Activated CD4-positive, CD25-positive, alpha-beta regulatory T cell treated with anti-CD3 and anti-CD28 coated beads, Interleukin-2, amount 50 U/mL, for 24 hours (primary cell): ENCODE measurements at regions not wholly inside any gene's neighbourhood (a gene's known extent, or its start where the extent isn't known, plus 50 kb on each side); places are given as distances from the start of the nearest gene placed in this dataset.

Source experiments
- ATAC-seq, 2 donors: fragments of 150-1000 bp; cut with Tn5 transposase; one replicate each; pipeline ENCODE4 v1.10.0; 2021; ENCODE audit warnings: mild to moderate bottlenecking in 1 of 2, moderate library complexity in 1 of 2

DNA sequence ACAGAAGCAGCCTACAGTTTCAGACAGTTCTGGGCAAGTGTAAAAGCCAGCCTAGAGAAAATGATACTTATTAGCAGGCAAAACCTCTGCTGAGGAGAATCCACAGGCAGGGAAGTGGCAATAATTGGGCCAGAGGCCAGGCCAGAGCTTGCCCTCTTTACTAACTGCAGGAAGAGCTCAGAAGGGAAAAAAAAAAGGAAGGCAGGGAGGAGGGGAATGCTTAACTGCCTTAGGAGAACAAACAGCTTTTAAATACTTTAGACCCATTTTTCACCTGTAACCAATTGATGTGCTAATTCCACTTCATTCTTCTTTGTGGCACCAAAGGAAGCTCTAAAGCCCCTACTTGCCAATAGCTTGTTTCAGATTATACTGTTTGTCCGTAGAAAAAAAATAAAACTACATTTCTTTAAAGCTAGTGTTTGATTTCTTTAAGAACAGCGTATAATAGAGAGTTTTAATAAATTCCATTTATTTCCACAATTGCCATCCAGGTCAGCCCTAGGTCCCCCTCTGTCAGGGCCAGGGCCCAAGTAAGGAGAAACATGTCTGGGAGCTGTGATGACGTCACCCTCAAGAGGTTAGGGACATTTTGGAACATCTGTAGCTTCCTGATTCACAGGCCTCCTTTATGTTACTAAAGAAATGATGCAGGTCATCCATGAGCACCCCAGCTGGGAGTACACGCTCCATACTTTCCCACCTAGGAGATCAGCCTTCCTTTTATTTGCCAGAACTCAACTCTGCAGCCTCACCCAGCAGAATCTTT is 384.3 kb downstream of the CDC5L start:
- no peak for ATAC-seq

DNA sequence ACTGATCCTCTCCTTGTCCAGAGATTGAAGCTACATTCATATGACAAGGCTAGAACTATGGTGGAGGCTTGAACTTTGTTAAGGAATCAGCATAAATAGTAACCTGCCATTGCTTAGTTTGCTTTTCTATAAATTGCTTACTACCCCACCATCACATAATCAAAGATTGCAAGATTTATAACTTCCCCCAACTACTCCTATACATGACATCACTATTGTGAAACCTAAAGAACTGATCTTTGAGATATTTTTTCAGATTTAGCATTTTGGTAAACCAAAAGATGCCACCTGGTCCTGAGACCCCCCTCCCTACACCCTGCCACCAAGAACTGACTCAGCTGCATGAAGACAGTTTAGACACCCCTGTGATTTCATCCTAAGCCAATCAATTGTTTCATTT is 385.3 kb downstream of the CDC5L start:
- ATAC-seq: no peak

DNA sequence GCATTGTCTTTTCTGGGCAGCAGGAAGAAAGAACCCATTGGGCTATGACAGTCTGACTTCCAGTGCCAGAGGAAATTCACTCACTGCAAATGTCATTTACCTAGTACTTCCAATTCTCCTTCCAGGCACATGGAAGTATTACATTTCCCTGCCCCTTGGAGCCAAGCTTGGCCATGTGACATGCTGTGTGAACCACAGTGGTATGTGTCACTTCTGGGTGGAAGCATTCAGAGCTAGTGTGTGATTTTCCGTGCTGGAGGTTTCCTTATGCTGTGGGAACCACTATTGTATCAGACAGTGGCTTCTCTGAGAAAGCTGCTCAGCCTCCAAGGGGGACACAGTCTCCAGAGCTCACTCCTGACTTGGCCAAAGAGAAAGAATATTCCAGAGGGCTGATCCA is 387.6 kb downstream of the CDC5L start:
- no peak for ATAC-seq

GRCh38 chr6:44776344-44776743 is 388.8 kb downstream of the CDC5L start:
- no peak for ATAC-seq

DNA sequence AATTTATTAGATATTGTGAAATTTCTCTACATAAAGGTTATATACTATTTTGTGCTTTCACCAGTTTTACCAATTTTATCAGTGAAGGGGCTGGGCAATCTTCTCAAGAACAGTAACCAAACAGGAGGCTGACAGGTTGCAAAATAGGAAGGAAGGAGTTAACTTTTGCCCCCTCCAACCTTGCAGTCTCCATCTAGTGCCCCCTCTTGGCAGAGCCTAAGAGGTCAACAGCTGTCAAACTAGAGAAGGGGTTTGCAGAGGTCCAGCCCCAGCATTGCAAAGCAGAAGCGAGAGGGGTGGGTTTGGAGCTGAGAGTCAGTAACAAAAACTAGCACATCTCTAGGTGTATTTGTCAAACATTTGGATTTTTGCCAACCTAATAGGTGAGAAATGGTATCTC is 391.0 kb downstream of the CDC5L start:
- ATAC-seq: no peak
